Activated gamma-delta T cell treated with Interleukin-2 at 50 U/mL for 16 hours (primary cell): ENCODE measurements at regions not wholly inside any gene's neighbourhood (a gene's known extent, or its start where the extent isn't known, plus 50 kb on each side); places are given as distances from the start of the nearest gene placed in this dataset.
"Not testable (repeated sequence)": the region's sequence is repeated elsewhere in the genome, so short reads cannot be mapped to it uniquely, and the experiment has no call there.

Experiments
- DNase-seq: peaks from one replicate; pipeline ENCODE4 v3.0.0-alpha.2; 2020

GRCh38 chr16:29578898-29579297 is 72.7 kb upstream of the NPIPB12 start:
- DNase-seq = not testable (repeated sequence)

- DNase-seq = not testable (repeated sequence)
Observed at GRCh38 chr16:29581764-29582163, 75.6 kb upstream of the NPIPB12 start.

- not testable (repeated sequence) for DNase-seq
Observed at GRCh38 chr16:29591919-29592318, 71.1 kb upstream of the SPN start.

GRCh38 chr16:29594269-29594925 is 68.7 kb upstream of the SPN start:
- not testable (repeated sequence) for DNase-seq

GRCh38 chr16:29594926-29595838 is 67.9 kb upstream of the SPN start:
- DNase-seq = peak; percentile 90

GRCh38 chr16:29597030-29597429 is 66.0 kb upstream of the SPN start:
- not testable (repeated sequence) for DNase-seq

- peak; percentile 51 for DNase-seq
Observed at GRCh38 chr16:29600111-29601000, 62.7 kb upstream of the SPN start.

- DNase-seq = not testable (repeated sequence)
Observed at GRCh38 chr16:29602247-29602625, 60.8 kb upstream of the SPN start.

GRCh38 chr16:29602683-29603088 is 60.4 kb upstream of the SPN start:
- not testable (repeated sequence) for DNase-seq

- not testable (repeated sequence) for DNase-seq
Observed at GRCh38 chr16:29604631-29605549, 58.2 kb upstream of the SPN start.

GRCh38 chr16:29605593-29606205 is 57.3 kb upstream of the SPN start:
- DNase-seq = not testable (repeated sequence)

- DNase-seq = not testable (repeated sequence)
Observed at GRCh38 chr16:29606669-29607427, 56.2 kb upstream of the SPN start.

- DNase-seq = not testable (repeated sequence)
Observed at GRCh38 chr16:29607428-29607823, 55.6 kb upstream of the SPN start.

- DNase-seq = not testable (repeated sequence)
Observed at GRCh38 chr16:29612381-29613306, 50.4 kb upstream of the SPN start.
